Fibroblast of the aortic adventitia (primary cell): ENCODE measurements at regions not wholly inside any gene's neighbourhood (a gene's known extent, or its start where the extent isn't known, plus 50 kb on each side); places are given as distances from the start of the nearest gene placed in this dataset.

Experiments used
- DNase-seq: peaks from one replicate; pipeline ENCODE4 v3.0.0-alpha.2; 2010; ENCODE audit warnings: low read depth
- H3K4me3 ChIP-seq: 2 replicates; pipeline ENCODE4 v1.5.1; 2011; ENCODE audit warnings: low read depth, mild to moderate bottlenecking, control low read depth, low read length, moderate library complexity
- TF ChIP-seq, protein P1 (sequence below): IDR thresholded peaks from 2 replicates; pipeline ENCODE4 v1.5.1; 2011; ENCODE audit warnings: mild to moderate bottlenecking, low read length, control low read depth, inconsistent platforms; ENCODE audit not compliant: insufficient read depth

DNA sequence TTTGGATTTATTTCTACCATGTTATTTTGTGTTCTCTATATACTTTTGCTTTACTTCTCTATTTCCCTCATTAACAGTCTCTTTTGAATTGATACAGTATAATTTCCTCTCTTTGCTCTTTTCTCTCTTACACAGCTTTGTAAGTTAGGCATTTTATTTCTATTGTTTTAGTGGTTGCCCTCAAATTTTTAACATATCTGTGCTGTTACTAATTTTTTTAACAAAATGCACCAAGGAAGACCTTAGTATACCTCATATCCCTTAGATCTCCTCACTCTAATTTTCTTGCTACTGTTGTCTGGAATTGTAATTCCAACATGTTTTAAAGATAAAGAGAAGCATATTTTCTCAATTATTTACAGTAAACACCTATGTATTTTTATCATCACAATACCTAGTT lies 416.8 kb upstream of the SLC14A2 start:
- TF ChIP-seq, protein P1, sequence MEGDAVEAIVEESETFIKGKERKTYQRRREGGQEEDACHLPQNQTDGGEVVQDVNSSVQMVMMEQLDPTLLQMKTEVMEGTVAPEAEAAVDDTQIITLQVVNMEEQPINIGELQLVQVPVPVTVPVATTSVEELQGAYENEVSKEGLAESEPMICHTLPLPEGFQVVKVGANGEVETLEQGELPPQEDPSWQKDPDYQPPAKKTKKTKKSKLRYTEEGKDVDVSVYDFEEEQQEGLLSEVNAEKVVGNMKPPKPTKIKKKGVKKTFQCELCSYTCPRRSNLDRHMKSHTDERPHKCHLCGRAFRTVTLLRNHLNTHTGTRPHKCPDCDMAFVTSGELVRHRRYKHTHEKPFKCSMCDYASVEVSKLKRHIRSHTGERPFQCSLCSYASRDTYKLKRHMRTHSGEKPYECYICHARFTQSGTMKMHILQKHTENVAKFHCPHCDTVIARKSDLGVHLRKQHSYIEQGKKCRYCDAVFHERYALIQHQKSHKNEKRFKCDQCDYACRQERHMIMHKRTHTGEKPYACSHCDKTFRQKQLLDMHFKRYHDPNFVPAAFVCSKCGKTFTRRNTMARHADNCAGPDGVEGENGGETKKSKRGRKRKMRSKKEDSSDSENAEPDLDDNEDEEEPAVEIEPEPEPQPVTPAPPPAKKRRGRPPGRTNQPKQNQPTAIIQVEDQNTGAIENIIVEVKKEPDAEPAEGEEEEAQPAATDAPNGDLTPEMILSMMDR = no peak
- no peak for DNase-seq

DNA sequence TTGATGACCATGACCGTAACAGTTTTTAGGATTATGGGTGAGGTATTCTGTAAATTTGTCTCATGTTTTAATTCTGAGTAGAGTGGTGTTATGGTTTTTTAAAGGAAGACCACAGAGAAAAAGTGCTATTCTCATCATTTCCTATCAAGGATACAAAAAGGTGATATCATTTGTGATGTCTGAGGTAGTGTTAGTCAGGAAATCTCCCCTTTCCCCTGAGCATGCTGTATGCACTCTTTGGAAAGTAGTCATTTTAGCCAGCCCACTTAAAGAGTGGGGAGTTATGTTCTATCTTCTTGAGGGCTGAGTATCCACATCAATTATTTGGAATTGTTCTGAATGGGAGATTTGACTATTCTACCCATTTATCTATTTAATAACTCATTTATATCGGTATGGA lies 414.2 kb upstream of the SLC14A2 start:
- no peak for DNase-seq
- no peak overlapping the region for H3K4me3 ChIP-seq
- TF ChIP-seq, protein P1 = no peak

More for the DNA sequence above, 416.8 kb upstream of the SLC14A2 start:
- H3K4me3 ChIP-seq = no peak overlapping the region

DNA sequence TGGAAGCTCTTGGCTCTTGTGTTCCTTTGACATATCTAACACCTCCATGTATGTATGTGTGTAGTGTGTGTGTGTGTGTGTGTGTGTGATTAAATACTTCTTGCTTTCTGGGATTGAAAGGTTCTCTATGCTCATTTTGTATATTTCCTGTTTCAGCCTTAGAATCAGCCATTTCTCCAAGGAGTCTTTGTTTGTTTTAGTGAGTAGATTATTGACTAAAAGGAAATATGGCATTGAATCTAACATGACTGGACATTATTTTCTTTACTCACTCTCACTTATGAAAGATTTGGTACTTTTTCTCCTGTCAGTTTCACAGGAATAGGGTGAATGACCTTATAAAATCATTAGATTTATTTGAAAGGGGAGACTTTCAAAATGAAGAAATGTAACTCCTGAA lies 413.8 kb upstream of the SLC14A2 start:
- no peak for DNase-seq
- TF ChIP-seq, protein P1 = no peak
- no peak overlapping the region for H3K4me3 ChIP-seq

DNA sequence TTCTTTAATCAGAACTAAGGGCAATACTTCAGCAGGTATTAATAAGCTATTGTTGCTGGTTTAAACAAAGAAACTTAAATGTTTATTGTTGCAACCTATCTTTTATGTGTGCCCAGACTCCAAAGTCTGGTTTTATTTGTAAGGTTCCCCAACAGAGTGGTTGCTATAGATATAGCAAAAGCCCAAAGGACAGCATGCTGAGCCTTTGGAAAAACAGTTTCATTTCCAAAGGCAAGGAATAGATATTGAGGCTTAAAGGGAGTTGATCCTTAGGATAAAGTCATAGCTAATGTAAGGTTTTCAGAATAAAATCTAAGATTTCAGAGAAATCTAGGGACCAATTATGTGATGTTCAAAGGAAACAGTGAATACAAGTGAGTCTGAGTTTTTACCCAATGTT lies 413.2 kb upstream of the SLC14A2 start:
- H3K4me3 ChIP-seq = no peak overlapping the region
- no peak for DNase-seq
- TF ChIP-seq, protein P1 = no peak

DNA sequence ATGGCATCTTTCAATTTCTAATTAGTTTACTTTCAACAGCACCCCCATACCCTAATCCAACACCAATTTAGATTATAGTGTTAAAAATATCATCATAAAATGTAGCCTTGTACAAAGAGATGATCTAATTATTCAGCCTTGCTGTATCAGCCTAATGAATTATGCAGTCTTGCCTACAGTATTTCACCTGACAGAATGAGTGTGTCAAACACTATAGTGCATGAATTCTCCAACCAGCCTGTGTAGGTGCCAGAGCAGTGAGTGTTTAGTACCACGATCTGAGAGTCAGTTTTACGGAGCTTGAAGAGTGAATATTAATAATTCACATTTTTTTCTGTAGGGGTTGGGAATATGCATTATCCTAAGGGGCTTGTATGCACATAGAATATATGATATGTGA lies 411.6 kb upstream of the SLC14A2 start:
- TF ChIP-seq, protein P1 = no peak
- no peak for DNase-seq
- no peak overlapping the region for H3K4me3 ChIP-seq

DNA sequence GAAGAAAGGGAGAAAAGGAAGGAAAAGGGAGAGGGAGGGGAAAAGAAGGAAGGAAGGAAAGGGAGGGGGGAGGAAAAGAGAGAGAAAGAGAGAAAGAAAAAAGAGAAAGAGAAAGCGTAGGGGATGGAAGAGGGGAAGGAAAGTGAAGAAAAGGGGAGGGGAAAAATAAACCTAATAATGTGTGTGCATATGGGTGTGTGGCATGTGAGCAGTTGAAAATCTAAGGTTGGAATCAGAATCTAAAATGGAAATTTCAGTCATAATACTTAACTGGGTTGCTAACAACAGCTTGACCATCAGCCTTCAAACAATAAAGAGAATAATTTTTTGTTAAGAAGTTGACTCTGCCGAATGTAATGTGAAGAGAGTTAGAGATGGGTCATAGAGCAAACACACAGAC lies 407.9 kb upstream of the SLC14A2 start:
- DNase-seq = no peak
- no peak overlapping the region for H3K4me3 ChIP-seq
- TF ChIP-seq, protein P1 = no peak

DNA sequence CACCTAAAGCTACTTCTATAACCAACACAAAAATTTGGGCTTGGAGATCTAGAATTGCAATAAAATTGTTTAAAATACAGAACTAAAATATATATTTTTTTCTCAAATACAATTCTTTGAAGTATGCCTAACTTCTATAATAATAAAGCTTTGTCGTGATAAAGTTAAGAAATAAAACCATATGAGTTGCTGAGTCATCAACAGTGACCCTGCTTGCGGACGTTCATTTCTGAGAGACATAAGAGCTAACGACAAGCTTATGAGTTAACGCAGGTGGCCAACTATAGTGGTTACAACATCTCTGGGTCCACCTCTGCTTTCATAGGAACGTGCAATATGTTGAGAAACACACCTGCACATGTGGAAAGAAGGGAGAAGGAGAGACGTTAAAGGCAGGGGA lies 407.1 kb upstream of the SLC14A2 start:
- no peak for DNase-seq
- no peak overlapping the region for H3K4me3 ChIP-seq
- TF ChIP-seq, protein P1 = no peak
